HuH-7 (cell line): ENCODE measurements at regions not wholly inside any gene's neighbourhood (a gene's known extent, or its start where the extent isn't known, plus 50 kb on each side); places are given as distances from the start of the nearest gene placed in this dataset.
A peak's percentile ranks its signal among the peaks of the same experiment; 100 is the strongest.

Experiments used
- DNase-seq: peaks from one replicate; pipeline ENCODE4 v3.0.0; 2011; ENCODE audit warnings: low spot score

DNA sequence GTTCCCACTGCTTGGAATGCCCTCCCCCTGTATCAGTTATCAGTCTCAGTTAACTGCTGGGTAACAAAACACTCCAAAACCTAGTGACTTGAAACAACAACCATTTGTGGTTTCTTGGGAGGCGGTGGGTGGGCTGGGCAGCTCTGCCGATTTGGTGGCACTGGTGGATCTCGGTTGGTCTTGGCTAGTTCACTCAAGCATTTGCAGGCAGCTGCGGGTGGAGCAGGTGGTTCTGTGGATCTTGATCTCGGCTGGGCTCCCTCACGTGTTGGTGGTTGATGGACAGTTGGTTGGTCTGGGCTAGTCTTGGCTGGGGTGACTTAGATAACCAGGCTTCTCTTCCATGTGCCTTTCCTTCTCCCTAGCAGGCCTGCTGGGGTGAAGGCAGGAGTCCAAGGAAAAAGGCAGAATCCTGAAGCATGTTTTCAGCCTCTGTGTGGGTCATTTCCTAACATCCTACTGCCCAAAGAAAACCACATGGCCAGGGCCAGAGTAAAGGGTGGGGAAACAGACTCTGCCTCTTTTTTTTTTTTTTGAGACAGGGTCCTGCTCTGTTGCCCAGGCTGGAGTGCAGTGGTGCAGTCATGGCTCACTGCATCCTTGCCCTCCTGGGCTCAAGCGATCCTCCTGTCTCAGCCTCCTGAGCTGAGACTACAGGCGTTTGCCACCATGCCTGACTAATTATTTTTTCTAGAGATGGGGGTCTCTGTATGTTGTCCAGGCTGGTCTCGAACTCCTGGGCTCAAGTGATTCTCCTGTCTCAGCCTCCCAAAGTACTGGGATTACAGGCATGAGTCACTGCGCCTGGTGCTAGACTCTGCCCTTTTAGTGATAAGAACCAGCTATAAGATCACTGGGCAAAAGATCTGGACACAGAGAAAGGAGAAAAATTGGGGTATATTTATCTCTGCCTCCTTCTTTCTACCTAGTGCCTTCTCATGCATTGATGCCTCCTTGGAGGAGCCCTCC, 183.7 kb downstream of the RGS3 start:
- no peak for DNase-seq

DNA sequence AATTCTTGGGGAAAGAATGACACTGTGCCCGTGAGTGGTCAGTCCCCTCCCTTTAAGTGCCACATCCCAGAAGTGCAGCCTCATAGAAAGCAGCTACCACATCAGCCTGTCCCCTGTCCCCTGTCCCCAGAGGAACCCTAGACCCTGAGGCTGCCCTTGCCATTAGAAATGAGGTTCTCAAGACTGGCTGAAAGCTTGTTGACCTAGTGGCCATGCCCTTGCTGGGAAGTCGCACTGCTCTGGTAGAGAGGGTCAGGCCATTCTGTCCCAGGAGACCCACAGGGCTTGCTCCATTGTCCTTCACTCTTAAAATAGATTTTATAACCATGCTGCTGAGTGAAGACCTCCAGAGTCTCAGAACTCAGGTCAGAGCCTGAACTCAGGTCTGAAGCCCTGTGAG, 184.5 kb downstream of the RGS3 start:
- DNase-seq: no peak

DNA sequence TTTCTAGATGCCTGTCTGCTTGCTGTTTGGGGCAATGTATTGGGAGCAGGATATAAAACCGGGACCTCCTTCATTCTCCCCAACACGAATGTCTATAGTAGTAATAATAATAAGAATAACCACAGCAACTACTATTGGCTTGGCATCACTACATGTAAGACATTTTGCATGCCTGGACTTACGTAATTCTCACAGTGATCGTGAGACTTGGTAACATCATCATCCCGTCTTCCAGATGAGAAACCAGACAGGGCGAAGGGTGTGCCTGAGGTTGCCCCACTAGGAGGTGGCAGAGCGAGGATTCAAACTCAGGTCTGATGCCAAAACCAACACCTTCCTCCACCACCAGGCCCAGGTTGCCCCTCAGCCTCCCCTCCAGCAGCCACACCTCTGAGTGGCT, 185.1 kb downstream of the RGS3 start:
- DNase-seq: no peak

DNA sequence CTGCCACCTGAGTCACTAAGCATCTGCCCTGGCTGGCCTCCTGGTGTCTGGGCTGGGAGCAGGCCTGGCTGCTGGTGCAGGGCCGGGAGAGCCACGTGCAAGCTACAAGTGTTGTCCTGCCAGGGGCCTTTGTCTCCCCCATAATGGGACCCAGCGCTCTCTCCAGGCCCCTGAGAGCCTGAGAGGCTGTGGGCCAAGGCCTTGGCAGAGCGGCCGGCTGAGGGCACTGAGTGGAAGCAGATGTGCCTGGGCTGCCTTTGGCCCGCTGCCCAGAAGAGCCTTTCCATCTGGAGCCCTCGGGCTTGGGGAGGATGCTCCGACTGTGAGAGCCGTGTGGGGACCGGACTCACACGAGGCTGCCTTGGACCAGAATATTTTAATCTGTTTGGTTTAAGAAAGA, 185.5 kb downstream of the RGS3 start:
- DNase-seq: no peak

DNA sequence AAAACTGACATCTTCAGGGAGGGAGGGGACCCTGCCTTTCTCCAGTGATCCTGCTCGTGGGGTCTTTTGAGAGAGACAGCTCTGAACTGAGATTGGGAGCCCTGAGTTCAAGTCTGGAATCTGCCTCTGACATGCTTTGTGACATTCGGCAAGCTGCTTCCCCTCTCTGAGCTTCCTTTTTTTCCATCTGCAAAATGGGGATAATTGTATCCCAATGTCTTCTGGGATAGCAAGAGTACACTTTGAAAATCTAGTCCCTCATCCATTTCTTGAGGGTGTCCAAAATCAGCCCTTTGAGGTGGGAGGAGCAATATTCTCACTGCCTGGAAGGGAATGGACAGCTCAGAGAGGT, 186.3 kb downstream of the RGS3 start:
- no peak for DNase-seq

DNA sequence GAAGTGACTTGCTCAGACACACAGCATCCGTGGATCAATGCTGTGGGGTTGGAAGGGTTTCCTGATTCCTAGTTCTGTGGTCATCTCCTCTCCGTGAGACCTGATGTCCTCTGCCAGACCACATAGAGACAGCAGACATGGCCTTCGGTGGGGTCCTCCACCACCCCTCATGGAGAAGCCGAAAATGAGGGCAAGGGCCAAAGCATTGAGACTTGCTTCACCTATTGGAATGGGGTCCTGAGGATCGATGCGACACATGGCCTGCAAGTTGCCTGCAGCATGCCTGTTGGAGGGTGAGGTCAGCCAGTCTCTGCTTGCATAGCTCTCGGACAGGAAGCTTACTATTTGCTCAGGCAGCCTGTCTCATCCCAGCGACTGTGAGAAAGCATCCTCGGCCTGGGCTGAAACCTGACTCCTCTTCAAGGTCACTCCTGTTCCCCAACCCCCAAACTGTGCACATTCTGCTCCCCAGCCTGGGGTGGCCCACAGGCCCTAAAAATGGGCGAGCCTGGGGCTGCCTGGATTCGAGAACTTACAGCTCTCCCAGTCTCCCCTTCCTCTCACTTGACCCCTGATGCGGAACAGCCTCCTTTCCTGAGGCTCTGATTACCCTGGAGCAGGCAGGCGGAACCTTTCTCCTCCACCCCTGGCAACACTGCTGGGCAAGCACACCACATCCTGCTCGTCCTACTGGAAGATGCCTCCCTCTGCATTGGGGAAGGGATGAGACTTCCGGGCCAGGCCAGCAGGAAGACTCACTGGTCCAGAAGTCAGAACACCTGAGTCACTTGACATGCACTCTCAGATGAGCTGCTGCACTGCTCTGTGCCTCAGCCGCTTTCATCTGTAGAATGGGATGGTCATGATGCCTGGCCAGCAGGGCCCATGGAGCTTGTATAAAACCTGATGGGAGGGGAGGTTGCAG, 186.9 kb downstream of the RGS3 start:
- DNase-seq: peak; percentile 69

DNA sequence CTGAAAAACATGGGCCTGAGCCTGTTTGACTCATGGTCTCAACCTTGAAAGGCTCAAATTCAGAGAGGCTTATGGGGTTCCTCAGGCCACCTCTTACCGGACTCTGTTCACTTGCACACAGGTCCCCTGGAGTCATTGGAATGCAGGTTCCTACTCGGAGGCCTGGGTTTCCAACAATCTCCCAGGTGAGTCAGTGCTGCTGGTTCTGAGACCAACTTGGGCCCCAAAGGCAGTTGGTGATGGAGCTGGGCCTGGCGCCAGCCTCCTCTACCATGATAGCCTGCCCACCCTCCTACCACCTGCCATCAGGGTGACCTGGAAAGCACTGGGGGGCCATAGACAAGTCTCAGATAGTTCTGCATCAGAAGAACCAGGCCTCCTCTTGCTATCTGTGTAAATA, 188.4 kb downstream of the RGS3 start:
- no peak for DNase-seq

DNA sequence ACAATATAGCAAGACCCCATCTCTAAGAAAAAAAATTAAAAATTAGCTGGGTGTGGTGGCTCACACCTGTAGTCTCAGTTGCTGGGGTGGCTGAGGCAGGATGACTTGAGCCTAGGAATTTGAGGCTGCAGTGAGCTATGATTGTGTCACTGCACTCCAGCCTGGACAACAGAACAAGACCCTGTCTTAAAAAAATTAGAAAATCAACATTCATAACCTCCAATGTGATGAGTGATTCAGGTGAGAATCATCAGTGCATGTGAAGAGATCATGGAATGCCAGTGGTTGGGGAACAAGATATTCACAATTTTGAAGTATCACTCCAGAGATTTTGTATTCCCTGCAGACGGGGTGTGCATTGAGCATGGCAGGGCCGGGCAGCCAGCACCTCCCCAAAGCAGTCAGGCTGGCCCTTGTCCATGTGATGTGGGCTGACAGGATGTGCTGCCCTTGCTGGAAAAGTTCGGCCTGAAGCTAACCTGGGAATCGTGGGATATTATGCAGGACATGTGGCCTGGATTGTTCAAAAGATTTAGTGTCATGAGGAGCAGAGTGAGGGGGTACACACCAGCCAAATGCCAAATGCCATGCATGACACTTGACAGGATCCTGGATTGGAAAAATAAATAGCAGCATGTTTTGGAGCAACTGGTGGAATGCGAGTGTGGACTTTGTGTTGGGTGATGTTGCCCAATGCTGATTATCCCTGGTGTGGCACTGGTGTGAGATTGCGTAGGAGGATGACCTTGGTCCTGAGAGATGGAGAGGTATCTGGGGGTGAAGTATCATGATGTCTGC, 189.0 kb downstream of the RGS3 start:
- peak; percentile 66 for DNase-seq

DNA sequence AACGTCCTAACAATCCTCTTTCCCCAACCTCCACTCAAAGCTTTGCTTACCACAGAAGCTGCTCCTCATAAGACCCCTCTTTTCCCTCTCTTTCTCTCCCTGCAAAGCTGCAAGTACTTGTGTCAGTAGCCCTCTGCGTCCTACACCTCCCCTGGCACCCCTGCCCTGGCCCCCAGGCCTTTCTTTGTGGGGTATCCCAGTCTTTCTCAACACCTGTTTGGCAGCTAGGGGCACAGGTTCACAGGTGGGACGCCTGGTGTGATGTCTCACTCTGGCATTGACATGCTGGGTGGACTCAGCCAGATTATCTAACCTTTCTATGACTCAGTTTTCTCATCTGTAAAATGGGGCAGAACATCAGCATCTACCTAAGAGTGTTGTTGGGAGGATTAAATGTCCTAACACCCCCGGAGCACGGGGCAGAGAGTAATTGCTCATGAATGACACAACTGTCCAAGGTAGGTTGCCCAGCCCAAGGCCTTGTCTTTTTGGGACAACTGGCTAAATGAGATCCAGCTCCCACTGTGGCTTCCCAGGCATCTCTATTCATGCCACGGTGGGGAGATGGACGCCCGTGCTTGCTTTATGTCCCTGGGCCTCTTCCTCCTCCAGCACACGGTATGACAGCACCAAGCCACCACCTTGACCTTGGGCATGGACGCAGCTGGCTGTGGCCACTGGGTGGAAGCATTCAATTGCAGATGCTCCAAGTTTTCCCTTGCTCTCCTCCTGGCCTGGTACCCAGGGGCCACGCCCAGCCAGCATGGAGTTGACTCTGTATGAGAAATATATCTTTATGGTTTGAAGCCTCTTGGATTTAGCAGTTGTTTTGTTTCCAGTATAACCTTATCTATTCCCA, 190.4 kb downstream of the RGS3 start:
- DNase-seq: no peak

DNA sequence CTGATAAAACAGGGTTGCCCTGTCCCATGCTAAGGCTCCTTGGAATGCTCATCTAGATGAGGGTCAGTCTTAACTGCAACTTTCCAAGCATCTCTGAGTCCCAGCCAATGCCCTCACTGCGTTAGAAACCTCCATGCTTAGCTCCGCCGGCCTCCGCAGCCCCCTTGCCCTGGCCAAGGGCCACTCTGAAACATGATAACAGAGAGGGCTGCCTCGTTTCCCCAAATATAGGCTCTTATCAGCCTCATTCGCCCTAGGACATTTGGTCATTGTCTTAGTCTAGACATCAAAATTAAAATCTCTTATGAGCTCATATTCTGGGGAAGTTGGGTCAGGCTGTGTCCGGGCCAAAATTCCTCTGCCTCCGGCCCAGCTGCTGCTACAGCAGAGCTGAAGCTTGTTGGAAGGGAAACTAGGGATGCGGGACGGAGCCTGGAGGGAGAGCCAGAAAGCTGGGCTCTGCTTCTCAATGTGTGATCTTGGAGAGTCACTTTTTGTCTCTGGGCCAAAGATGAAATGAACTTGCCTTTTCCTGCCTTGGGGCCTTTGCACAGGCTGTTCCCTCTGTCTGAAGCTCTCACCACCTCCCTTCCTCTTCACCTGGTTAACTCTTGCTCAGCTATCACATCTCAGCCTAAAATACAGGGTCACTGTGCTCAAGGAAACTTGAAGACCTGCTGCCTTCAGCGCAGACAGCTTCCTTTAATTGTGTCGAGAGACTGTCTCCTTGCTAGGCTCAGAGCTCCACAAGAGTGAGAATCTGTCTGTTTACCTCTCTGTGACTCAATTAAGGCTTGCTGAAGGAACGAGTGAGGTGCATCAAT, 191.3 kb downstream of the RGS3 start:
- no peak for DNase-seq

DNA sequence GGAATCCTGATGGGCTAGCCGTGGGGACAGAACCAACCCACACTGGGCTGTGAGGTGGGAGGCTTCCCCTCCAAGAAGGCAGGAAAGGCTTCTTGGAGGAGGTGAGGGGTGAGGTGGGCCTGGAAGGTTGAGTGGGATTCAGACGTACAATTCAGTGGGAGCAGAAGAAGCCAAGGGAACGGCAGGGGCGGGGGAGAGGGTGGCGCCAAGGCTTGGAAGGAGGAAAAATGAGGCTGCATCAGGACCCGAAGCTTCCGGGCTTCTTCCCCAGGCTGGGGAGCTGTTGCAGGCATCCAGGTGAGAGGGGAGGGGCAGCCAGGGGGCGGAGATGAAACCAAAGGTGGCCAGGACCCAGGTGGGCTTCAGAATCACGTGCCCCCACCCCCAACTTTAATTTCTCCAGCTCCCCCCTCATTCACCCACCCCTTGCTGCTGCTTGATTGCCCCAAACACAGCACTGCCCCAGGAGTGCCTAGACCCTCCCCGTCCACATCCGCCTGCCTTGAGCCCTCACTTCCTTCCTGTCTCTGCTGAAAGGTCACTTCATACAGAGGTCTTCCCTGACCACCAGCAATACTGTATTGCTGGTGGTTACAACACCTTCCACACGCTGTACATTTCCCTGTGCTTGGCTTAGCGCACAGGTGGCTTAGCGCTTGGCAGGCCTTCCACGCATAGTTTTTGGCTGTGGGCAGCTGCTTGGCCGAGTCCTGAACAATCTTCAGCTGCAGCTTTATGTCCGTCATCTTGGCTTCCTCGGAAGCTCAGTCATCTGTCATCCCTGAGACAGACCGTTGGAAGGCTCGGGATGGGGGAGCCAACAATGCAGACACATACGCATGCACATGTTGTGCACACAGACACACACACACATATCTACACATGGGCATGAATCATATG, 193.5 kb downstream of the RGS3 start:
- DNase-seq: no peak

DNA sequence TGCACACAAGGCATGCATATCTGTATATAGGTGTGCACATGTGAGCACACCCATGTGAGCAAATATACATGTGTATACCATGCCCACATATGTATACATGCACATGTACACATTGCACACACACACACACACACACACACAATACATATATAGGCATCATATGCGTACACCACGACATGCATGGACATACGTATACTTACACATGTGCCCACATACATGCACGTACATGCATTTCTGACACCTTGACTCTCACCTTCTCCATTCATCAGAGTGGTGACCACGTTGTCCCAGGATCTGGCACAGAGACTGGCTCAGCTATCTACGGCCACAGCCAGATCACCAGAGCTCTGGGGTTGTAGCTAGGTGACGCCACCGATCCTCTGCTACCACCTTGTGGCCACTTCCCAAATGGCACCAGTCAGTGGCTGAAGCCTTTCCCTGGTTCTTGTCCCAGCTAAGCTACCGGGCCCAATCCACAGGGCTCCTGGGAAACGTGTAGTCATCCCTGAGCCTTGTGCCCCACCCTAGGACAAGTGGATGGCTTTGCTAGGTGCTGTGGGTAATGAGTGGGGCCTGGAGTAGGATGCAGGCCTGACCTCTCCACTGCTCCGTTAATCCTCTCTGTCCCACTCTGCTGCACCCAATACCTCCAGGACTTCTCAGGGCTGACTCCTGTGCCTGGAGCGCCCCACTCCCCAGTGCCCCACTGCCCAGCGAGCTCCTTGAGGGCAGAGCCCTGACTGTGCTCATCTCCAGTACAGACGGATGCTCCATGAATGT, 194.4 kb downstream of the RGS3 start:
- peak; percentile 84 for DNase-seq

DNA sequence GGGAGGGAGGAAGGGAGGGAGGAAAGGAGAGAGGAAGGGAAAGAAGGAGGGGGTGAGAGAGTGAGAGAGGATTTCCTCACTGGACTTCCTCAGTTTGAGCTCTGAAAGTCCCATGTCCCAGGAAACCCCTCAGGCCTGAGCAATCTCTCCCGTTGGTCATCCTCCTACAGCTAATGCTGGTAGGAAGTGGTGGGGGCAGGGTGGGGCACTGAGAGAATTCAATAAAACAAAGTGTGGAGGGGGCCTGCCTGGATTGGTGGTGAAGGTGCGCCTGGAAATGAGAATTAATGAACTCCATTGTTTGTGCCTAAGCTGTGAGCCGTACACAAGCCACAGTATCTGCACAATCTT, 195.0 kb downstream of the RGS3 start:
- no peak for DNase-seq

DNA sequence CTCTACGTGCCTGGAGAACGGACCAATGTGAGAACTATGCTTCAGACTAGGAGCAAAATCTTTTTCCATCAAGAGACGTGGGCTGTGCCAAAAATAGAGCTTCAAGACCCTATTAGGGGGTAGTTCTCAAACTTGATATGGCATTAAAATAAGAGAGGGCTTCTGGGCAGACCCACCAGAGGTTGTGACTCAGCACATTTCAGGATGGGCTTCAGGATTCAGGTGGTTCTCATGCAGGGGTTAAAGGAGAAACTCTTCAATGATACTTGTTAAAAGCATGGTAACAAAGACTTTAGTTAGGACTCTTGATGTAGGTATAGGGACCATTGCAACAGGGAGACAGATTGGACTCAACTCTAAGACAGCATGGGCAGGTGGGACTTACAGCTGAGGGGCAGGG, 195.5 kb downstream of the RGS3 start:
- DNase-seq: no peak

DNA sequence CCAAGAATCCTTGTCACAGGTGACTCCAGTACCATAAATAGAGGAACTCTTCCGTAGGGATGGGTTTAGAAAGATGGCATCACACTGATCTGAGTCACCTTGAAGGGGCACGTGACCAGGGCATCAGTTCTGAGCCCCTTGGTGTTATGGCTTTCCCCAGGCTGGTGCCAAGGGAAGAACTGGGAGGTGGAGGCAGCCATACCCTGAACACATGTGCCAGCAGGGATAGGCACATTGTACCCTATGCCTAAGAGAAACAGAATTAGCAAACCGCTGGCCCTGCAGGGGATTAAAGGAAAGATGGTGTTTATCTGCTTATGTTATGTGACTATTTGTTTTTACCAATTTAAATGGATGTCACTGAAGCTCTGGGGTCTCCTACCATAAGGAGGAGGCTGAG, 196.2 kb downstream of the RGS3 start:
- DNase-seq: no peak

DNA sequence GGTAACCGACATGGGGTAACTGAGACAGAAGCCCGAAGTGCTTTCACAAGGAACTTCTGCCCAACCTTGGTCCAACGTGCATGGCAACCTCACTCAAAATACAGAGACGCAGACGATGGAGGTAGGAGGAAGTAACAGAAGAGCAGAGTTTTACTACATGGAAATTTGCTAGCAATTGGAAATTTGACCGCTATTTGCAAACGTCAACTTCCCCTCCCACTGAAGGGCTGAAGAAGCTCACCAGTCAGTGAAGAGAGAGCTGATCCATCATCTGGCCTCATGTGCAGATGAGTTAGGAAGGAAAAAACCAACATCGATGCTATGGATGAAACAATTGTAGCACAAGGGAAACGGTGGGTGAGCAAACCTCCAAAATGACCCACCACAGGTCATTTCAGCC, 196.7 kb downstream of the RGS3 start:
- DNase-seq: no peak

DNA sequence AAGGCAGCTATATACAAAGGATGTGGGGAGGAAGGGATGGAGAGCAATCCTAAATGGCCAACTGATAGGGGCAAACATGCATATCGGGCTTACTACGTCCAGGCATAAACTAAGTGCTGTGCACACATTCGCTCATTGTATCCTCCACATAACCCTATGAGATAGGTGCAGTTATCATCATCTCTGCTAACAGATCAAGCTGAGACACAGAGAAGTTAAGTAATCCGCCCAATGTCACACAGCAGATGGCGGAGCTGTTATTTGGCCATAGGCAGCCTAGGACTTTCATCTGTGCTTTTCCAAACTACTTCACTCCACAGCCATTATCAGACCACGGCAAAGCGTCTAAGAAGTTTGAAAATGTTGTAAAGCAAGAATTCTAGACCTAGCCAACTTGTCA, 197.5 kb downstream of the RGS3 start:
- DNase-seq: no peak

DNA sequence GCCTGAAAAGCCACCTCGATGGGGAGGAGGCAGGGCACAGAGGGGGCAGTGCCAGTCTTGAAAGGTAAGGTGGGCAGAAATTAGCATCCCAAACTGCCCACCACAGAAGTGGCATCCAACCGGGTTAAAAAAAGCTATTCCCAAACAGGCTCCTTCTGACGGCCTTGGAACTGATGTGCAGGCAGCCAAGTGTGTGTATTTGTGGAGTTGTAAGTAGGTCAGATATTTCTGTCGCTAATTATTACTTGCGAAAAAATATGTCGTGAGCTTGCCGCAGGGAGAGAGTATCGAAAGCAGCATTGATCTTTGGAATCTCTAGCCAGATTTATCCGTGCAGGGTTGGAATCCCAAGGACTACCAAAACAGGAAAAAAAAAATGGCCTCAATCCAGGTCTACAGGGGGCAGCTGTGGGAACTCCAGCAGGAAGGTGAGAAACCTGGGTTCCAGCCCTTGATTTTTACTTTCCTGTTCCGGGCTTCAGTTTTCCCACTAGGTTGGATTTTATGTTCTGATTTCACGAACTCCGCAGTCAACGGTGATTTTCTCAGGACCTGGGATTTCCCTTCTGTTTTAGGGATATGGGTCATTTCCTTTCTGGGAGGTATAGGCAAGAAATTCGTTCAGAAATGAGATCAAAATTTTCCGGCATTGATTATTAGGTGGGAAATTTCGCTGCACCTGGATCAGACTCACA, 200.8 kb downstream of the RGS3 start:
- no peak for DNase-seq
